Activated CD4-positive, alpha-beta T cell treated with anti-CD3 and anti-CD28 coated beads, Interleukin-2, amount 50 U/mL, for 16 hours (primary cell): ENCODE measurements at regions not wholly inside any gene's neighbourhood (a gene's known extent, or its start where the extent isn't known, plus 50 kb on each side); places are given as distances from the start of the nearest gene placed in this dataset.
"Not testable (repeated sequence)": the region's sequence is repeated elsewhere in the genome, so short reads cannot be mapped to it uniquely, and the experiment has no call there.

Experiments used
- DNase-seq: peaks from one replicate; pipeline ENCODE4 v3.0.0-alpha.2; 2020

DNA sequence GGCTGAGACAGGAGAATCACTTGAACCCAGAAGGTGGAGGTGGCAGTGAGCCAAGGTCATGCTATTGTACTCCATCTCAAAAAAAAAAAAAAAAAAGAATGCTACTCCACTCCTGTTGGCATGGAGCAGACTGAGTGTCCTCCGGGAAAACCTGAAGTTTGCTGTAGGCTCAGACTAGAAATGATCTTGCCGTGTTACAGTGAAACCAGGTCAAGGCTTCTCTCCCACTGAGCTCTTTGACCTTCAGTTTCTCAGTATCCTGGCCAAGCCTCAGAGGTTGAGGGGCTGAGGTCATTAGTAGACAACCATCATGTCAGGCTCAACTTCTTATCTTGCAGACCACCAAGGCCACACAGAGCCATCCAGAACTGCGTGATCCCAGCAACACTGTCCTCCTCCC is 348.6 kb upstream of the ZNF32 start:
- DNase-seq, result no peak

DNA sequence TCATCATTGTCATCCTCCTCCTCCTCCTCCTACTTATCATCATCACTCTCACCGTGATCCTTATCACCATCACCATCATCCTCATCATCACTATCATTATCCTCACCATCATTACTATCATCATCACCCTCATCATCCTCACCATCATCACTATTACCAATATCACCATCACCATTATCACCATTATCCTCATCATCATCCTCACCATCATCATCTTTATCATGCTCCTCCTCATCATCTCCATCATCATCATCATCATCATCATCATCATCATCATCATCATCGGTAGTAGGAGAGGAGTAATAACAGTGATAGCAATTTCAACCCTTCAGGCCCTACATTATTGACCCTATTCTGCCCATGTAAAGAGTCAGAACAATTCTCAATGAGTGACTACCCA is 345.9 kb upstream of the ZNF32 start:
- no peak for DNase-seq

DNA sequence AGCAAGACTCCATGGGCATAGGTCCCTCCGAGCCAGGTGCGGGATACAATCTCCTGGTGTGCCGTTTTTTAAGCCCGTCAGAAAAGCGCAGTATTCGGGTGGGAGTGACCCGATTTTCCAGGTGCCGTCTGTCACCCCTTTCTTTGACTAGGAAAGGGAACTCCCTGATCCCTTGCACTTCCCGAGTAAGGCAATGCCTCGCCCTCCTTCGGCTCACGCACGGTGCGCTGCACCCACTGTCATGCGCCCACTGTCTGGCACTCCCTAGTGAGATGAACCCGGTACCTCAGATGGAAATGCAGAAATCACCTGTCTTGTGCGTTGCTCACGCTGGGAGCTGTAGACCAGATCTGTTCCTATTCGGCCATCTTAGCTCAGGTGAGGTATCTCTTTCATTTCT is 344.1 kb upstream of the ZNF32 start:
- not testable (repeated sequence) for DNase-seq

DNA sequence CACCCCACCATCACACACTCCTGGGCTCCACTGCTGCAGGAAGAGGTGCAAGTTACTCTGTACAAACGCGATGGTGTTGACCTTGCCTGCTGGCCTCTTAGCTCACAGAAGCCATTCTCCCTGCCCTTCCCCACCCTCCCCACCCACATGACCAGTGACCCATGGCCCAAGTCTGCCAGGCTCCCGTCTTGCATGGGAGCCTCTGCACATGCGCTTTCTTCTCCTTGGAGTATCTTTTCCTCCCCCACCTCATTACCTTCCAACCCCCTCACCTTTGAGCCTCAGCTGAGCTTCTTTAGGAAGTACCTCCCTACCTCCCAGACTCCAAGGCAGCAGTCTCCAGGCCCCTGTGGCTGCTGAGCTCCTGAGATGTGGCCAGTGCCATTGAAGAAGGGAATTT is 337.7 kb upstream of the ZNF32 start:
- DNase-seq, result no peak

DNA sequence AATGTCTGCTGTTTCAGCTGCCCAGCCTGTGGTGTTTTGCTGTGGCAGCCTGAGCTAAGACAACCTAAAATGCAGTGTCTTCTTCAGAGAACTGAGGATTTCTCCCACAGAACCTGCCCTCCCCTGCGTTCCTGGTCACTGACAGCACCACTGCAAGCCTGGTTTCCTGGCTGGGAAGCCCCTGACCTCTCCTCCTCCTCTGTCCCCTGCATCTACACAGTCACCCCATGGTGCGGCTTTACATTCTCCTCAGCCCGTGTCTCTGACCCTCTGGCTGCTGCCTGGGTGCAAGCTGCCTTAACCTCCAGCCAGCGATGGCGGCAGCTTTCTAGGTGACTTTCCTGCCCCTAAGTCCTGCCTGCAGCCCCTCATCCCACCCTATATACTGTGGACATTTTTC is 337.3 kb upstream of the ZNF32 start:
- no peak for DNase-seq

DNA sequence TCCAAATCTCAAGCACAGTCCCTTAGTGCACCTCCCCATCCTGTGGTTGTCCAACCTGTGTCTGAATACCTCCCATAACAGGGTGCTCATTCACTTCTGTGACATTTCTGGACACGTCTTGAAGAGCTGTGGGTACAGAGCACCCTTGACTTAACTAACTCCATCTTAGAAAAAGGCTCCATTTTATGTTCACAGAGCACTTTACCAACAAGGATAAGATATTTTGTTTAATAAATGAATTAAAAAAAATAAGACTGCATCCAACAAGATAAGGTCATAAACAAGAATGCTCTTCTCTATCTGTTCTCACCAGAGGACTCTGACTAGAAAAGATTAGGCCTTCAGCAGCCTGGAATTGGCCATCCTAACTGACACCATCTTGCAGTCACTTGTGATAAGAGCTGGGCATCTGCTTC is 335.2 kb upstream of the ZNF32 start:
- DNase-seq, result no peak

DNA sequence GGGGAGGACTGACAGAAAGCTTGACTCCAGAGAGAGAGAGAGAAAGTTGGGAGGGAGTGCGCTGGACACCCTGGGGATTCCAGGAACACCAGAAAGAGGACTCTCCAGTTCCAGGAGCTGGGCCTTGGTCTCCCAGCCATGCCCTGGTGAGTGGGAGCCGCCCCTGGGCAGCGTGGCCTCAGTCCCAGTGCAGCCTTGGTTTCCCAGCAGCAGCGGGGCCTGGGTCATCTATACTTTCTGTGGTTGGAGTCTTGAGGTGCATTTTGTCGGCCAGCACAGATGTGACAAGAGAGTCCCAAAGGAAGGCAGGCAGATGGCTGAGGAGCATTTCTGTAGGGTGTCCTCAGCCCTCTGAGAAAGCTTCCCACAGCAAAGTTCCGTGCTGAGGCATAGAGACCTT is 334.7 kb upstream of the ZNF32 start:
- no peak for DNase-seq

DNA sequence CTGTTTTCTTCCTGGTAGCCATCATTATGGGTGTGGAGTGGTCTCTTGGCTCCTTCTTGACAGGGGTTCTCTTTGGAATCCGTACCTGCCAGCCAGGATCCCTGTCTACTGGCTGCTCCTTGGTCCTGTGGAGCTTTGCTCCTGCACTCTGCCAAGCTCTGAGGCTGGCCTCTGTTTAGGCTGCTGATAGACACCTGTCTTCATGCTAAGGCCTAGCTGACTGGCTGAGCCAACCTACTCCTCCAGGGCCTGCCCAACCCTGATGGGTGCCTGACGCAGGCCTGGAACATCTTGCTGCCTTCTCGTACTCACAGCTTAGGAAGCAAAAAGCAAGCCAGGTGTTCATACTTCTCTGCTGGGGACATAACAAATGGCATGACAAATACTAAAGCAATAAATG is 333.6 kb upstream of the ZNF32 start:
- DNase-seq, result no peak

DNA sequence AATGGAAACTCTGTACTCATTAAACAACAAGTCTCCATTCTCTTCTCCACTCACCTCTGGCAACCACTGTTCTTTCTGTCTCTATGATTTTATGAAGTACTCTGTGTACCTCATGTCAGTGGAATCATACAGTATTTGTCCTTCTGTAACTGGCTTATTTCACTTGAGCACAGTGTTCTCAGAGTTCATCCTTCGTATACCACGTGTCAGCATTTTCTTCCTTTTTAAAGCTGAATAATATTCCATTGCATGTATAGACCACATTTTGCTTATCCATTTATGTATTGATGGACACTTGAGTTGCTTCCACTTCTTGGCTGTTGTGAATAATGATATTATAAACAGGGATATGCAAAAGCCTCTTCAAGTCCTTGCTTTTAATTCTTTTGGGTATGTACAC is 333.0 kb upstream of the ZNF32 start:
- no peak for DNase-seq

DNA sequence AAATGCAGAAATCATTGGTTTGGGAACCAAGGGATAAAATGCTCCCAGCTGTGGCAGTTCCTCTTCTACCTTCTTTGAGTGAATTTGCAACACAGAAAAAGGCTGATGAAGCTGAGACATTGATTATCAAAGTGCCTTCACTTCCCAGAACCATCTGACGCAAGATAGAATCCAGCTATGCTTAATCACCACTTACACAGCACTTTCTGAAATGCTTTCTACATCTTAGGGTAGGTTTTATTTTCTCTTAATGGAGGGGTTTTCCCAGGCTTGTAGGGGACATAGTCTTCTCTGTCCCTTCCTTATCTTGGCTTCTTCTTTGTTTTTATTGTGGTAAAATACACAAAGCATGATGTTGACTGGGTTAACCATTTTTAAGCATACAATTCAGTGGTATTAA is 332.6 kb upstream of the ZNF32 start:
- DNase-seq, result no peak

DNA sequence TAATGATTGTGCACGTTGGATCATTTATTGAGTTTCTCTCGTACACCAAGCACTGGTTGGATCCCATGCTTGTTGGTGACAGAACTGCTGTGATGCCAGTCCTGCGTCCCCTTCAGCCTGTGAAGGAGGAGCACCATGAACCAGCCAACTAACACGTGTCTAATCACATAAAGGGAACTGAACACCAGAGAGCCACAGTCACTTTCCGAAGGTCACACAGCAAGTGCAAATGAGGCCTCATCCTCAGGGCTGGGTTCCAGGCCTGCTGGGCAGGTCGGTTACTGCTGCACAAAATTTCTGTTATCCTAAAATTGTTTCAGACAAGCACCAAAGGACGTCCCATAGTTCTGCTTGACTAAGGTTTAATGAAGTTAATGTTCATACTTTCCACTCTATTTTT is 332.0 kb upstream of the ZNF32 start:
- DNase-seq, result no peak

DNA sequence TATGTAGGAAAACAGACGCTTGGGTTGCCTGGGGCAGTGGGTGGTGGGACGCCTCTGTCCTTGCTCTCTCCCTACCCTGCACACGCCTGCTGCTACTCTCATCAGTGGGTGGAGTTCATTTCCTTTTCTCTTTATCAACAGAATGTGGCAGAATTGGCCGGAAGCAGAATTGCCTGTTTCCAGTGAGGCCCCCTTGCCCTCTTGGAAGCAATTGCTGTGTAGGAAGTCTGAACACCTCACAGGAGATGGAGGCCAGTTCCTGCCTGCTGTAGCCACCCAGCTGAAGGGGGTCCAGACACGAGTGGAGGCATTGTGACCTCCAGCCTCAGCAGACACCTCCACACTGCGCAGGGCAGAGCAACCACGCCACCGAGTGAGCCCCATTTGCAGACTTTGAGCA is 331.6 kb upstream of the ZNF32 start:
- DNase-seq, result no peak

DNA sequence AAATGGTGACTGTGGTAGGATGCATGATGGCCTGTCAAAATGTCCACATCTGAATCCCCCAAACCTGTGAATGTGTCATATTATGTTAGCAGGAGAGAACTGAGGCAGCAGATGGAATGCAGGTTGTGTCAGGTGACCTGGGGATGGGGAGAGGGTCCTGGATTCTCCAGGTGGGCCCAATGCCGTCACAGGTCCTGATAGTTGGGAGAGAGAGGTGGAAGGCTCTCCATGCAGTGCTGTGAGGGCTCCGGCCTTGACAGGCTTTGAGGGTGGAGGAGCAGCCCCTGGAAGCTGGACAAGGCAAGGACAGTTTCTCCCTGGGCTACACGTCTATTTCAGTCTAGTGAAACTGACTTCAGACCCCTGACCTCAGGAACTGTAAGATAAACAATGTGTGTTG is 330.9 kb upstream of the ZNF32 start:
- no peak for DNase-seq

DNA sequence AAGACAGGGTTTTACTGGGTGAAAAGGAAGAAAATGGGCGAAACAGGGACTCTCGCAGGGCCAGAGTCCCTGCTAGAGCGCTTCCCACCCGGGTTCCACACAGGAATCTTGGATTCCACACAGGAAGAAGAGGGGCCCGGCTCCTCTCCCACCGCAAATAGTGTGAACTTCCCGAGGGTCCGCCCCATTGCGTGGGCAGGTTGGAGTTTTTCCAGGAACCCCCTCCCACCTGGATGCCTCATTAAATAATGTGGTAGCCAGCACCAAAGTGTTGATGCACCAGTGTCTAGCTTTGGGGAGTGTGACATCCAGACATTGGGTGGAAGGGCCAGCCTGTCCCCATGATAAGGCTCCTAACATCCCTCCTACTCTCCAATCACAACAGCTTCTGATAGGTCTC is 330.3 kb upstream of the ZNF32 start:
- DNase-seq, result no peak

DNA sequence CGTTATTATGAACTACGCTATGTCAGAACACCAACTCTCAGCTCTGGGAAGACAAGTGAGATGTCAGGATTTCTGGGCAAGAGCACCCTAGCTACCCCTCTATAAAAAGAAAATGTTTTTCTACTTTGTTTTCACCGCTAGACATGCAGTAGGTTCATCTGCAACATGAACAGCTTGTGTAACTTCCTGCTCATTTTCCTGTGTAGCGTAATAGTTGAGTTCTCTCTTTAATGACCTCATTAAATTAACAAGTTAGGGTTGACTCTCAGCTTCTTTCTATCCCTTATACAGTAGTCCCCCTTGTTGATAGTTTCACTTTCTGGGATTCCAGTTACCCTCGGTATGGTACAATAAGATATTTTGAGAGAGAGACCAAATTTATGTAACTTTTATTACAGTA is 329.4 kb upstream of the ZNF32 start:
- DNase-seq, result no peak

DNA sequence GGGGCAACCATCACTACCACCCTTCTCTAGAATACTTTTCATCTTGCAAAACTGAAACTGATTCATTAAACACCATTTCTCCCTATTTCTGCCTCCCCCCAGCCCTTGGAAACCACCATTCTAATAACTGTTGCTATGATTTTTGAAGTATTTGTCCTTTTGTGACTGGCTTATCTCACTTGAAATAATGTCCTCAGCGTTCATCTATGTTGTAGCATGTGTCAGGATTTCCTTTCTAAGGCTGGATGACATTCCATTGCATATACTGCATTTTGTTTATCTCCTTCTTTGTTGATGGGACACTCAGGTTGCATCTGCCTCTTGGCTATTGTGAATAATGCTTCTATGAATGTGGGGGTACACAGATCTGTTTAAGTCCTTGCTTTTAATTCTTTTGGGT is 327.6 kb upstream of the ZNF32 start:
- DNase-seq, result no peak

DNA sequence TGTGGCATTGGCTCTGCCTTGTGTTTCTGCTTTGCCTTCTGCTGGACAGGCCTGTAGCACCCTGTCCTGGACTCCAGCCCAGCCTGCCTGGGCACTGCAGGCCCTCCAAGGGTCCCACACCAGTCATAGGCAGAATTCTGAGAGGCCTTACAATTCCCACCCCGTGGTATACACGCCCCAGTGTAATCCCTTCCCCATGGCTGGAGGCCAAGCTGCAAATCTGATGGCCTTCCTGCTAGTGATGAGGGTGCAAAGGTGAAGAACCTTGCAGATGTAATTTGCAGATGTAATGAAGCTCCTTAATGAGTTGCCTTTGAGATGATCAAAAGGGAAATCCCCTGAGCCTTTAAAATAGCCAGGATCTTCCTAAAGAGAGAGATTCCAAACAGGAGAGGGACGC is 325.1 kb upstream of the ZNF32 start:
- DNase-seq, result no peak

DNA sequence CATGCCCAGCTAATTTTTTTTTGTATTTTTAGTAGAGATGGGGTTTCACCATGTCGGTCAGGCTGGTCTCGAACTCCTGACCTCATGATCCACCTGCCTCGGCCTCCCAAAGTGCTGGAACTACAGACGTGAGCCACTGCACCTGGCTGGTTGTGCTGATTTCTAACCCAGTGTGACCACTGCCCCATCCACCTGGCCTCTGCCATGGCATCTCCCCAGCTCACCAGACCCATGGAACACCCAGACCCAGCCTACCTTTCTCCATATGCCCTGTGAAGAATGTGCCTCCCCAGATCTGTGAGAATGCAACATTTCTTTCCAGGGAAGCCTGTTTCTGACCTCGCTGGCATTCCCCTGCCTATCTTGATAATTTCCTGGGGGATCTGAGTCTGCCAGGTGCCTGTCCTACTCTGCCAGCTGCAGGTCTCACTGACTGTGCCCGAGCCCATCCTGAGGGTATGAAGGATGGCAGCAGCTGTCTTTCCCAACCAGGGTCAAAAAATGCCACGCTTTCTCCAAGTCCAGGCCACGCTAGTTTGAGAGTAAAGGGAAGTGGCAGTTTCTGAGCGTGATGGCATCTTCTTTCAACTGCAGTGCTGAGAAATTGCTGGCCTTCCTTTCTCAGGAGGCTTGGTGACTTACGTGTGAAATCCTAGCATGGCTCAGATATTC is 324.4 kb upstream of the ZNF32 start:
- DNase-seq, result no peak

DNA sequence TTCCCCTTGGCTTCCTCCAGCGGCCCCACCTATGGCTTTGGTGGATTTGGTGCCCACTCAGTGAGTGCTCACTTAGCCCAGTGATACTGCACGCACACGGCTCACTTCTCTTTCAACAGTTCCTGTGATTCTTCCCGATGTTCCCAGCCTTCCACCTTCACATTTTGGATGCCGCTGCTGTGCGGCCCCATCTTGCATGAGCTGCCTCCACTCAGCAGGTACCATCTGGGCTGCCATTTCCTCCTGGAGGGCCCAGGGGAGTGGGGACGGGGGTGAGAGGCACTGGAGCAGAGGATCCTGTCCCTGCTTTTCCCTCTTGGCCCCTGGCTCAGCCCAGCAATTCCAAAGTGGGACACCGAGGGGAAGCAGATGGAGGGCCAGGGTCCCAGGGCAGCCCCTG is 323.3 kb upstream of the ZNF32 start:
- DNase-seq, result no peak

DNA sequence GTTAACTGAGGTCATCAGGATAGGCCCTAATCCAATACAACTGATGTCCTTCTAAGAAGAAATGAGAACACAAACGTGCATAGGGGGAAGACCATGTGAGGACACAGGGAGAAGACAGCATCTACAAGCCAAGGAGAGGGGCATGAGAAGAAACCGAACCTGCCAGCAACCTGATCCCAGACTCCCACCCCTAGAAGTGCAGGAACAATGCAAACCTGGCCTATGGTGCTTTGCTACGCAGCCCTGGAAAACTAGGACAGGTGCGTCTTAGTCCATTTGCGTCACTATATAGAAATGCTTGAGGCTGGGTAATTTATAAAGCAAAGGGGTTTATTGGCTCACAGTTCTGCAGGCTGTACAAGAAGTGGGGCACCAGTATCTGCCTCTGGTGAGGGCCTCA is 322.6 kb upstream of the ZNF32 start:
- DNase-seq, result no peak

DNA sequence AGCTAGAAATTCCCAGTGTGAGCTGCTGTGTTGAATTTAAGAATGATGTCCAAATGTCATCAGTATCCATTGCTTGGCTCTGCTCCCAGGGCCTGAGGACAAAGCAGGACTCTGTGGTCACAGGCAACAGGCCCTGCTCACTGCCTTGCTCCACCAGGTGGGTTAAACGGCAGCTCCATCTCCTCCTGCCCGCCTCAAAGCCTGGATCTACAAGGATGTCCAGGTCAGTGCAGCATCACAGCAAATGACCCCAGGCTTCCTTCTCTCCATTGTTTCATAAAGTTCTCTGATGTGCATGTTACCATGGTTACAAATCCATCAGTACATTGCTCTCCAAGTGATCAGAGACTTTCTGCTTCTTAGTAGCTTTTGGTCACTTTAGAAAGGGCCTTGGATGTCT is 322.0 kb upstream of the ZNF32 start:
- no peak for DNase-seq

DNA sequence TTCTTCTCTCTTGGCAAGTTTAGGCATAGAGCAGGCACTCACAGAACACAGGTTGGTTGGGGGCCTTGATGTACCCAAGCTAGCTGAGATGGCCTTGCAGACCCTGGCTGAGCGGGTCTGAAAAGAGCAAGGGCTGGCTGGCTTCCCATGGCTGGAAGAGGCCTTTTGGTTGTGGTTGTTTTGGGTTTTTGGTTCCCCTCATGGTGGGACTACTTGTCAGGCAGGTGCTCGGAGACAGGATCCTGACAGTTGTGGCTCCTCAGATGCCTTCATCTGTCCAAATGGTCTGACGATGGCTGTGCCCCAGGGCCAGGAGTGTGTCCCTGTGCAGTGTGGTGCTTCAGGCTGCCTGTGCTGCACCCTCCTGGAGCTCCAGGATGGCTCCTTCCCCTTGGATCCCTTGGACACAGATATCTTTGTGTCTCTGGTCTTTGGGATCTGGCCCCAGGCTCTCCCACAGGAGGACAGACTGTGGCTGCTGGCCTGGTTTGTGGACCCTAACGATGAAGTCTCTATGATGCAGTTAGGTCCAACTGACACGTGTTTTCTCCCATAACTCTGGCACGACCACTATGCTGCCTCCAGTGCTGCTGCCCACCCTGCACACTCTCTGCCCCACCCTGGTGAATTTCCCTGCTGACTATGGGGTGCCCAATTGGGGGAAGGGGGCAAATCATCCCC is 321.5 kb upstream of the ZNF32 start:
- DNase-seq, result no peak

DNA sequence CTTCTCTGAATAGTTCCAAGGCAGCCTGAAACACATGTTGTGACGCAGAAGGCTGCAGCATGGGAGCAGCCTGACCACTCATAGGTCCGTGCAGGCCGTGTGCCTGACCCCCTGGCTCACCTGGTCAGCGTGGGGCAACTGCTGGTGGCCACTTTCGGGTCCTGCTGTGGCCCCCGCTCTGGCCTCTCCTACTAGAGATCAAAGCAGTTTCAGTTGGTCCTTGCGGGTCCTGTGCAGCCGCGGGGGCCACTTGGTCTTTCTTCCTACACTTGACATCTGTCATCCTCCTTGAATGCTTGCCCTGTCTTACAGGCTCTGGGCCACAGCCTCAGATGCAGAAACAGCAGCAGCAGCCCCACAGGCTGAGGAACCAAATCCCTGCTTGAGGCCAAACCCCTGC is 320.8 kb upstream of the ZNF32 start:
- DNase-seq, result no peak

DNA sequence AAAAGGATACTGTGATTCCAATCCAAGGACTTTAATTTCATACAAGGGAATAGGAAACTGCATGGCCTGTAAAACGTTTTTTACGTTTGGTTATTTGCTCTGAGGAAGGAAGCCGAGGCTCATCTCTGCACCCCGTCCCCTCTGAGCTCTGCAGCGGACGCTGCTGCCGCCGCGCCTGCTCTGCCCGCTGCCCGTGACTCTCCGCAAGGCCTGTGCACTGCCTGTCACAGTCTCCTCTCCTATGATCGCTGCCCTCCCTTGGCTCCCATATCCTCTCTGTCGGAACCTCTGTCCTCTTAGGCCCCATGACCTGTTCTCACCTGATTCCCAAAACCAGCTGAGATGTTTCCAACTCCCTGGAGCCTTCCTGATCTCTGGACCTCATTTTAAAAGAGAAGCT is 320.3 kb upstream of the ZNF32 start:
- DNase-seq, result no peak

DNA sequence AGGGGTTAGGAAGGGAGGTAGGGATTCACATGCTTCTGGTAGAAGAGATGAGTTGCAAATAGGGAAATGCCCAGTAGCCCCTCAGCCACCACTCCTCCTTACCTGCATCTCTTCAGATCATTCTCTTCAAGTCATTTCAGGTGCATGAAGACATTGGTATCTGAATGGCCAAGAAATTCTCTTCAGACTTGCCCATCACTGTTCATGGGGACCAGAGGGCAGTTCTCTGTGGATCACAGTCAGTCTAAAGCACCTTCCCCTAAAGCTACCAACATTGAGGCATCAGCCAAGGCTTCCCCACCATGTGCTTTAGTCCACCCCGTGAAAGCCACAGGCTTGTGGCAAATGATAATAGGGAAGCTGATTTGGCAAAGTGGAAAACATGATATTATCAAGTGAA is 319.4 kb upstream of the ZNF32 start:
- DNase-seq, result no peak
